ENCODE measurements at regions not wholly inside any gene's neighbourhood (a gene's known extent, or its start where the extent isn't known, plus 50 kb on each side); places are given as distances from the start of the nearest gene placed in this dataset.
"Not testable (repeated sequence)": the region's sequence is repeated elsewhere in the genome, so short reads cannot be mapped to it uniquely, and the experiment has no call there.

DNA sequence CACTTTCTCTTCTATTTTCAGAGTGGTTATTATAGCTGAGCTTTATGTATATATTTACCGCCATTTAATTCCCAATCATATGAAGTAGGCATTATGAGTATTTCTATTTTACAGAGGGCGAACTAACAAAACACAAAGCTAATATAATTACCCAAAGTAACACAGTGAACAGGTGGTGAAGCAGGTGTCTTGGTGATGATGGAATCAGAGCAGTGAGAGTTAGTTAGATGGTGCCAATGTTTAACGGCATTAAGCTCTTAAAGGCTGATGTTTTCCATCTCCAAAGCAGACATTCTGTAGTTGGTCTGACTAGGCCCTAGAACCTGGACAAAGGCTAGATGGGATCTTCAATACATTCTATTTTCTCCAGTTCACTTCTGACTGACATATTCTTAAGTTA lies 551.1 kb upstream of the SYNCRIP start:
- Histone ChIP-seq H3K9ac (ENCODE audit: low read length) (no peak overlapping the region), H3K36me3 (ENCODE audit: control insufficient read depth, insufficient read depth, low read length) (no peaks in the 10 kb centered on the region), H3K27me3 (ENCODE audit: control insufficient read depth, insufficient read depth, low read length) (no peaks in the 10 kb centered on the region), H3K4me1 (ENCODE audit: control insufficient read depth, insufficient read depth, low read length) (peaks cover 7% of the 10 kb centered on the region; the same call in 1 of the 2 replicates), H3K9me3 (ENCODE audit: control insufficient read depth, insufficient read depth, low read depth, low read length) (no peaks in the 10 kb centered on the region), H3K27ac (ENCODE audit: low read depth, low read length) (no peak overlapping the region), H3K4me3 (ENCODE audit: low read depth, low read length) (no peak overlapping the region)

DNA sequence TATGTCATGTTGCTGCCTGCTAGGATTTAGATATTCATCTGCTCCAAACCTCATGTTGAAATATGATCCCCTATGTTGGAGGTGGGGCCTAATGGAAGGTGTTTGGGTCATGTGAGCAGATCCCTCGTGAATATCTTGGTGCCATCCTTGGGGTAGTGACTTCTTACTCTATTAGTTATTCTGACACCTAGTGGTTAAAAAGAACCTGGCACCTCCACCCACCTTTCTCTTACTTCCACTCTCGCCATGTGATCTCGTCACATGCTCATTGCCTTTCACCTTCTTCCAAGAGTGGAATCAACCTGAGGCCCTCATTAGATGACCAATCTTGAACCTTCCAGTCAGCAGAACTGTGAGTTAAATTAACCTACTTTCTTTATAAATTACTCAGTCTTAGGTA lies 549.4 kb upstream of the SYNCRIP start:
- Histone ChIP-seq H3K9ac (ENCODE audit: low read length) (no peak overlapping the region), H3K4me1 (ENCODE audit: control insufficient read depth, insufficient read depth, low read length) (peaks cover 7% of the 10 kb centered on the region; the same call in 1 of the 2 replicates), H3K4me3 (ENCODE audit: low read depth, low read length) (no peak overlapping the region), H3K27ac (ENCODE audit: low read depth, low read length) (no peak overlapping the region), H3K9me3 (ENCODE audit: control insufficient read depth, insufficient read depth, low read depth, low read length) (no peaks in the 10 kb centered on the region), H3K36me3 (ENCODE audit: control insufficient read depth, insufficient read depth, low read length) (no peaks in the 10 kb centered on the region), H3K27me3 (ENCODE audit: control insufficient read depth, insufficient read depth, low read length) (no peaks in the 10 kb centered on the region)

DNA sequence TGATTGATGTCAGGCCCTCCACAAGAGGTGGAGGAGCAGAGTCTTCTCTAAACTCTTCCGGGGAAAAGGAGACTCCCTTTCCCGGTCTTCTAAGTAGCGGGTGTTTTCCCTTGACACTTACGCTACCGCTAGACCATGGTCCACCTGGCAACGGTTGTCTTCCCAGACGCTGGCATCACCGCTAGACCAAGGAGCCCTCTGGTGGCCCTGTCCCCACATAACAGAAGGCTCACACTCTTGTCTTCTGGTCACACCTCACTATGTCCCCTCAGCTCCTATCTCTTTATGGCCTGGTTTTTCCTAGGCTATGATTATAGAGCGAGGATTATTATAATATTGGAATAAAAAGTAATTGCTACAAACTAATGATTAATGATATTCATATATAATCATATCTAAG lies 532.5 kb upstream of the SYNCRIP start:
- H3K36me3 ChIP-seq (ENCODE audit: control insufficient read depth, insufficient read depth, low read length); H3K9me3 ChIP-seq (ENCODE audit: control insufficient read depth, insufficient read depth, low read depth, low read length); H3K27ac ChIP-seq (ENCODE audit: low read depth, low read length); H3K27me3 ChIP-seq (ENCODE audit: control insufficient read depth, insufficient read depth, low read length); H3K9ac ChIP-seq (ENCODE audit: low read length); H3K4me1 ChIP-seq (ENCODE audit: control insufficient read depth, insufficient read depth, low read length); H3K4me3 ChIP-seq (ENCODE audit: low read depth, low read length): not testable (repeated sequence)

DNA sequence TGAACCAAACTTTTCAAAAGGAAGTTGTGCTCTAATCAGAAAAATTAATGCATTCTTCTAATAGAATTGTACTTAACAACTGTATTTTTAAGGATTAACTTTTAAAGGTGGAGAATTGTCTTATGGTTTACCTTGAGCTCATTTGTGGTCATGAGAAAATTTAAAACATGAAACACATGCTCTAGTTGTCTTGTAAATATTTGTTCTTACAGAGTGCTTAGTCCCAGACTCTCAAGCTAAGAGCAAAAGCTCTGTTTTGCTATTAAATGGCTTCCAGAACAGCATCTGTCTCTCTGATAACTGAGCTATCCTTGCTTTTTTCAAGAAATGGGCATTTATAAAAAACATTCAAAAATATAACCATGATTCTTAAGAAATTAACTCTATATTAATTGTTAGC lies 512.2 kb upstream of the SYNCRIP start:
- no peak overlapping the region for H3K27ac ChIP-seq (ENCODE audit: low read depth, low read length)
- H3K36me3 ChIP-seq (ENCODE audit: control insufficient read depth, insufficient read depth, low read length), result no peaks in the 10 kb centered on the region
- H3K4me1 ChIP-seq (ENCODE audit: control insufficient read depth, insufficient read depth, low read length), result peaks cover 9% of the 10 kb centered on the region
- H3K27me3 ChIP-seq (ENCODE audit: control insufficient read depth, insufficient read depth, low read length), result no peaks in the 10 kb centered on the region
- H3K9ac ChIP-seq (ENCODE audit: low read length), result no peak overlapping the region
- H3K4me3 ChIP-seq (ENCODE audit: low read depth, low read length), result no peak overlapping the region
- H3K9me3 ChIP-seq (ENCODE audit: control insufficient read depth, insufficient read depth, low read depth, low read length), result no peaks in the 10 kb centered on the region

DNA sequence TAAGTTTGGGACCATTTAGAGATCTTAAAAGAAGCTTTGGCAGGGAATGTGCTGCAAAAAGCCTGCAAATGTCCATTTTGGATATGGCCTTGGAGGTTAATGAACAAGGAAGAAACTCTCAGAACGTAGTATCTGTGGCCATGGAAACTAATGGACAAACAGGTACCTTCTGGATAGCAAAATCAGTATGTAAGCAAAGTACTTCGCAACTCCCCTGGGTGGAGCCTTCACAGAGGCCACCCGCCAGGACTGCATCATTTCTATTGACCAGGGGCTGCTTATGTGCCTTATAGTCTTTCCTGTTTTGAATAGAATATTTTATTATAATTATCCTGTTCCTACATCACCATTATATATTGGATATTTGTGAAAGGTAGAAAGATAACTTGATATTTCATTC lies 510.8 kb upstream of the SYNCRIP start:
- Histone ChIP-seq H3K4me3 (ENCODE audit: low read depth, low read length) (no peak overlapping the region), H3K36me3 (ENCODE audit: control insufficient read depth, insufficient read depth, low read length) (no peaks in the 10 kb centered on the region), H3K9ac (ENCODE audit: low read length) (no peak overlapping the region), H3K9me3 (ENCODE audit: control insufficient read depth, insufficient read depth, low read depth, low read length) (no peaks in the 10 kb centered on the region), H3K27ac (ENCODE audit: low read depth, low read length) (no peak overlapping the region), H3K27me3 (ENCODE audit: control insufficient read depth, insufficient read depth, low read length) (no peaks in the 10 kb centered on the region; the same call in 1 of the 2 replicates), H3K4me1 (ENCODE audit: control insufficient read depth, insufficient read depth, low read length) (peaks cover 9% of the 10 kb centered on the region)

DNA sequence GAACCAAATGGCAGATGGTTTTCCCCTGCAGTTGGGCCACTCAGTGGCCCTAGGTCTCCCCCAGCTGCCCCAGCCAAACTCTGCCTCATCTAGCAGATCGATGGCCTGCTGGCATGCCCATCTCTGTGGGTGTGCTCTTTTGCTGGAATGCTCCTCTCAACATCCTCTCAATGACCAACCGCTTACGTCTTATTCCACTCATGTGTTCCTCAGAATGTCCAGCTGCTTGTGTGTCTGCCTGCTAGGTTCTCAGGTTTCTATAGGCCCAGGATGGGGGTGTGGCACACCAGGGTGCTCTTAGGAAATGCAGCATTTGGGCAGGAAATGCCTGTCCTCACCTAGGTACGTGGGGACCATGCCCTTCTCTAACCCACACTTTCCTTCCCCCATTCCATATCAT lies 509.9 kb upstream of the SYNCRIP start:
- no peak overlapping the region for H3K4me3 ChIP-seq (ENCODE audit: low read depth, low read length)

DNA sequence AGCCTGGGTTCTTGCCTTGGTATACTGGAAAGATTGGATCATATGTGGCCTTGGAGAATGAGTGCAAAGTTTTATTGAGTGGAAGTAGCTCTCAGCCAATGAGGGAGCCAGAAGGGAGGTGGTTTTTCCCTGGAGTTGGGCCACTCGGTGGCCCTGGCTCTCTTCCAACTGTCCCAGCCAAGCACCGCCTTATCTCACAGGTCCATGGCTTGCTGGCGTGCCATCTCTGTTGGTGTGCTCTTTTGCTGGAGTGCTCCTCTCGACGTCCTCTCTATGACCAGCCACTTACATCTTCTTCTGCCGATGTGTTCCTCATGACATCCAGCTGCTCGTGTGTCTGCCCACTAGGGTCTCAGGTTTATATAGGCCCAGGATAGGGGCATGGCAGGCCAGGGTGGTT lies 505.9 kb upstream of the SYNCRIP start:
- no peak overlapping the region for H3K27ac ChIP-seq (ENCODE audit: low read depth, low read length)
- H3K4me1 ChIP-seq (ENCODE audit: control insufficient read depth, insufficient read depth, low read length), result peaks cover 9% of the 10 kb centered on the region
- no peaks in the 10 kb centered on the region for H3K36me3 ChIP-seq (ENCODE audit: control insufficient read depth, insufficient read depth, low read length)
- H3K4me3 ChIP-seq (ENCODE audit: low read depth, low read length), result no peak overlapping the region
- no peaks in the 10 kb centered on the region for H3K9me3 ChIP-seq (ENCODE audit: control insufficient read depth, insufficient read depth, low read depth, low read length)
- H3K9ac ChIP-seq (ENCODE audit: low read length), result no peak overlapping the region
- H3K27me3 ChIP-seq (ENCODE audit: control insufficient read depth, insufficient read depth, low read length), result no peaks in the 10 kb centered on the region; the same call in 1 of the 2 replicates

More for the DNA sequence above, 509.9 kb upstream of the SYNCRIP start:
- Histone ChIP-seq H3K36me3 (ENCODE audit: control insufficient read depth, insufficient read depth, low read length) (no peaks in the 10 kb centered on the region), H3K4me1 (ENCODE audit: control insufficient read depth, insufficient read depth, low read length) (peaks cover 9% of the 10 kb centered on the region), H3K27me3 (ENCODE audit: control insufficient read depth, insufficient read depth, low read length) (no peaks in the 10 kb centered on the region; the same call in 1 of the 2 replicates), H3K9ac (ENCODE audit: low read length) (no peak overlapping the region), H3K27ac (ENCODE audit: low read depth, low read length) (no peak overlapping the region), H3K9me3 (ENCODE audit: control insufficient read depth, insufficient read depth, low read depth, low read length) (no peaks in the 10 kb centered on the region)

DNA sequence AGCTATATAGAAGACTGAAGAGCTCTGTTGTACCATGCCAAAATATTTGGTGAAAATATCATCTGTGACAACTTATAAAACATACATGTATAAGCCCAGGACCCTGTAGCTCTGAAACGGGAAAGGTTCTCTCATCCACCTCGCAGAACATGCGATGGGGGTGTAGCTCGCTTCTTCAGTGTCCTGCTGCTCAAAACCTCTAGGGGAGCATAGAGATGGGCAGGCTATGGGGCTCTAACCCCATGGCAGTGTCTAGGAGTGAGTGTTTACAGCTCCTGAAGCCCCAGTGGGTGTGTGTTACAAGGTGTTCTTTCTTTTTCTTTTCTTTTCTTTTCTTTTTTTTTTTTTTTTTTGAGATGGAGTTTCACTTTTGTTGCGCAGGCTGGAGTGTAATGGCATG lies 505.2 kb upstream of the SYNCRIP start:
- H3K9ac ChIP-seq (ENCODE audit: low read length), result no peak overlapping the region
- no peaks in the 10 kb centered on the region for H3K36me3 ChIP-seq (ENCODE audit: control insufficient read depth, insufficient read depth, low read length)
- H3K4me3 ChIP-seq (ENCODE audit: low read depth, low read length), result no peak overlapping the region
- peaks cover 9% of the 10 kb centered on the region for H3K4me1 ChIP-seq (ENCODE audit: control insufficient read depth, insufficient read depth, low read length)
- no peak overlapping the region for H3K27ac ChIP-seq (ENCODE audit: low read depth, low read length)
- H3K9me3 ChIP-seq (ENCODE audit: control insufficient read depth, insufficient read depth, low read depth, low read length), result no peaks in the 10 kb centered on the region
- no peaks in the 10 kb centered on the region; the same call in 1 of the 2 replicates for H3K27me3 ChIP-seq (ENCODE audit: control insufficient read depth, insufficient read depth, low read length)

DNA sequence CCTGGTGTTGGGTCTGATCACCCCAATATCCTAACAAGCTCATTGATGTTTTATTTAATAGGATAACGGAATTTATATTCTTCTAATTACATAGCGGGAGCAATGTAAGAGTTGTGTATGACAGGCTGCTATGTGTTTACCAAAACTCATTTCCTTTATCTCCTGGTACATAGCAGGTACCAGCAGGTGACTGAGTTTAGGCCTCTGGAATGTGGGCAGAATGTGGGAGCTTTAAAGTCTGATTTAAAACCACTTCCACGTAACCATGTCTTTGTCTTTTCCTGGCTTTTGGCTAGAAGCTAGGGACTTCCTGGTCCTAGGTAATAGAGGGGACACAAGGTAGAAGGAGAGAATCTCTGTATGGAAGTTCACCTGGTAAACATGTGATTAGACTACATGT lies 504.6 kb upstream of the SYNCRIP start:
- Histone ChIP-seq H3K4me1 (ENCODE audit: control insufficient read depth, insufficient read depth, low read length) (peaks cover 4% of the 10 kb centered on the region; the same call in 1 of the 2 replicates), H3K9ac (ENCODE audit: low read length) (no peak overlapping the region), H3K9me3 (ENCODE audit: control insufficient read depth, insufficient read depth, low read depth, low read length) (no peaks in the 10 kb centered on the region), H3K27me3 (ENCODE audit: control insufficient read depth, insufficient read depth, low read length) (no peaks in the 10 kb centered on the region; the same call in 1 of the 2 replicates), H3K36me3 (ENCODE audit: control insufficient read depth, insufficient read depth, low read length) (no peaks in the 10 kb centered on the region), H3K4me3 (ENCODE audit: low read depth, low read length) (no peak overlapping the region), H3K27ac (ENCODE audit: low read depth, low read length) (no peak overlapping the region)

DNA sequence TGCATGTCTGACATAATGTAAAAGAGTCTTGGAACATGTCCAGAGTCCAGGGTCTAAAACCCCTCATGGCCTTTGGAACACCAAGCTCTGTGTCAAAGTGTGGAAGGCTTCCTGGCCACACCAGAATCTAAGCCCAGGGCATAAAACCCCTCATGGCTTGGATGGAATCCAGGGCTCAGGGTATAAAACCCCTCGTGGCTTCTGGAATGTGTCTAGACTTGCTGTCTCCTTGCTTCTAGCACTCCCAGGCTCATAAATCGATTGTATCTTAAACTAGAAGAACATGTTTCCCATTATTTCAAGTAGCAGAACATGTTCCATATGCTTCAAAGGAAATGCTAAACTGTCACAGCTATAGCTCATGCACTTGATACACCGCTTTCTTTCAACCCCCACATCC lies 504.1 kb upstream of the SYNCRIP start:
- not testable (repeated sequence) for H3K9ac ChIP-seq (ENCODE audit: low read length); H3K4me1 ChIP-seq (ENCODE audit: control insufficient read depth, insufficient read depth, low read length); H3K27ac ChIP-seq (ENCODE audit: low read depth, low read length); H3K9me3 ChIP-seq (ENCODE audit: control insufficient read depth, insufficient read depth, low read depth, low read length); H3K27me3 ChIP-seq (ENCODE audit: control insufficient read depth, insufficient read depth, low read length); H3K36me3 ChIP-seq (ENCODE audit: control insufficient read depth, insufficient read depth, low read length); H3K4me3 ChIP-seq (ENCODE audit: low read depth, low read length)

DNA sequence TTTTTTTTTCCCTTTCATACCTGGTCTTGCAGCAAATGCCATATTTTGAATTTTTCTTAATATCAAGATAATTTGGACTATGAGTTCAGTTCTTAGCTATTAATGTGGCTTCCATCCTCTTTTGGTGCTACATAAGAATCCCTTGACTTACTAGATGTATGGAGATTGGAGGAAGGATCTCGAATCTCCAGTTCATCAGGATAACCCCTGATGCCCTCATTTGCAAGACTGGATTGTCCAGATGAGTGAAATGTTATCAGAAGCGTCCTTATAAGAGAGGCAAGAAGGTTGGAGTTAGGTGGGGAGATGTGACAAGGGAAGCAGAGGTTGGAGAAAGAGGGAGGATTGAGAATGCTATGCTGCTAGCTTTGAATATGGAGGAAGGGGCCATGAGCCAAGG lies 499.6 kb upstream of the SYNCRIP start:
- H3K36me3 ChIP-seq (ENCODE audit: control insufficient read depth, insufficient read depth, low read length), result no peaks in the 10 kb centered on the region
- no peak overlapping the region for H3K9ac ChIP-seq (ENCODE audit: low read length)
- no peak overlapping the region for H3K27ac ChIP-seq (ENCODE audit: low read depth, low read length)
- no peaks in the 10 kb centered on the region for H3K9me3 ChIP-seq (ENCODE audit: control insufficient read depth, insufficient read depth, low read depth, low read length)
- no peaks in the 10 kb centered on the region; the same call in 1 of the 2 replicates for H3K27me3 ChIP-seq (ENCODE audit: control insufficient read depth, insufficient read depth, low read length)
- no peaks in the 10 kb centered on the region for H3K4me1 ChIP-seq (ENCODE audit: control insufficient read depth, insufficient read depth, low read length)
- no peak overlapping the region for H3K4me3 ChIP-seq (ENCODE audit: low read depth, low read length)

All from HUES6 (cell line).